Loucy (cell line): ENCODE measurements at regions not wholly inside any gene's neighbourhood (a gene's known extent, or its start where the extent isn't known, plus 50 kb on each side); places are given as distances from the start of the nearest gene placed in this dataset.

Source experiments
- EZH2phosphoT487 ChIP-seq: fragments of 200-600 bp; IDR thresholded peaks from 2 replicates; pipeline ENCODE4 v1.6.1; 2018; ENCODE audit warnings: antibody characterized with exemption, mild to moderate bottlenecking, moderate library complexity, borderline replicate concordance
- TF ChIP-seq, protein P1 (sequence below): fragments of 200-600 bp; sonication (generic); conservative IDR thresholded peaks from 2 replicates; pipeline ENCODE4 v1.5.1; 2014; ENCODE audit warnings: mild to moderate bottlenecking, antibody characterized with exemption, low read length

DNA sequence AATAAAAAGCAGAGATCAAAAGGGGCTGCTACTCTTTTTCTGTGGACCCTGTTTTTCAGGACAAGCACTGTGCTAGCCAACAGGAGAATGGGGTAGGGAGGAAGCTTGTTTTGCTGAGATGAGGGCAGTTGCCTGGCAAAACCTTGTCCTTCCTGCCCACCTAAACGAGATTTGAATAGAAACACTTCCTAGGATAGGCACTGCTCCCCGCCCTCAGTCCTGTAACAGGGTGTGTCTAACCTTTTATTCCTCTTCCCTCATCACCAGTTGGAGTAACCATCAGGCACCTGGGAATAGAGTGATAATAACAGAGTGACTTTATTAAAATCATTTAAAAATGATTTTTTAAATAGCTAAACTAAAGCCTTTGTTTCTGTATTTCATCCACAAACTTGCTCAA lies 368.8 kb downstream of the LNPK start:
- TF ChIP-seq, protein P1, sequence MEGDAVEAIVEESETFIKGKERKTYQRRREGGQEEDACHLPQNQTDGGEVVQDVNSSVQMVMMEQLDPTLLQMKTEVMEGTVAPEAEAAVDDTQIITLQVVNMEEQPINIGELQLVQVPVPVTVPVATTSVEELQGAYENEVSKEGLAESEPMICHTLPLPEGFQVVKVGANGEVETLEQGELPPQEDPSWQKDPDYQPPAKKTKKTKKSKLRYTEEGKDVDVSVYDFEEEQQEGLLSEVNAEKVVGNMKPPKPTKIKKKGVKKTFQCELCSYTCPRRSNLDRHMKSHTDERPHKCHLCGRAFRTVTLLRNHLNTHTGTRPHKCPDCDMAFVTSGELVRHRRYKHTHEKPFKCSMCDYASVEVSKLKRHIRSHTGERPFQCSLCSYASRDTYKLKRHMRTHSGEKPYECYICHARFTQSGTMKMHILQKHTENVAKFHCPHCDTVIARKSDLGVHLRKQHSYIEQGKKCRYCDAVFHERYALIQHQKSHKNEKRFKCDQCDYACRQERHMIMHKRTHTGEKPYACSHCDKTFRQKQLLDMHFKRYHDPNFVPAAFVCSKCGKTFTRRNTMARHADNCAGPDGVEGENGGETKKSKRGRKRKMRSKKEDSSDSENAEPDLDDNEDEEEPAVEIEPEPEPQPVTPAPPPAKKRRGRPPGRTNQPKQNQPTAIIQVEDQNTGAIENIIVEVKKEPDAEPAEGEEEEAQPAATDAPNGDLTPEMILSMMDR = no peak
- no peak for TF ChIP-seq EZH2phosphoT487
